ENCODE measurements at regions not wholly inside any gene's neighbourhood (a gene's known extent, or its start where the extent isn't known, plus 50 kb on each side); places are given as distances from the start of the nearest gene placed in this dataset.

DNA sequence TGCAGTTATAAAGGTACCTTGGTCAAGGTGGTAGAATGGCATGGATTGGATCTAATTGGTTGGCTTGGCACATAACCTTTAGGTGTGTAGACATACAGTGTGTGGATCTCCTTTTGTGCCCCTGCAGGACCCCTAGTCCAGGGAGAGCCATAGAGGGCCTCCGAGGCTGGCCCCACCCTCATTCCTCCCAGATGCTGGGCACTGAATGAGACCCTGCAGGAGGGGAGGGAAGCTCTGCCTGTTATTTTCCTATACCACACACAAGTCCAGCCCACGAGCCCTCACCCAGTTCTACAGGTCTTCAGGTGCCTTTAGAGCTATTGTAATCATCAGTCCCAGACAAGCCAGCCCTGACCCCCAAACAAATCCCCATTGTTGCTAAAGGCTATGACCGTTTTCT, 58.9 kb downstream of the KCNF1 start:
- TF ChIP-seq POLR2A (IDR thresholded peaks at IDR 0.05), result no peak
- TF ChIP-seq, protein P1, sequence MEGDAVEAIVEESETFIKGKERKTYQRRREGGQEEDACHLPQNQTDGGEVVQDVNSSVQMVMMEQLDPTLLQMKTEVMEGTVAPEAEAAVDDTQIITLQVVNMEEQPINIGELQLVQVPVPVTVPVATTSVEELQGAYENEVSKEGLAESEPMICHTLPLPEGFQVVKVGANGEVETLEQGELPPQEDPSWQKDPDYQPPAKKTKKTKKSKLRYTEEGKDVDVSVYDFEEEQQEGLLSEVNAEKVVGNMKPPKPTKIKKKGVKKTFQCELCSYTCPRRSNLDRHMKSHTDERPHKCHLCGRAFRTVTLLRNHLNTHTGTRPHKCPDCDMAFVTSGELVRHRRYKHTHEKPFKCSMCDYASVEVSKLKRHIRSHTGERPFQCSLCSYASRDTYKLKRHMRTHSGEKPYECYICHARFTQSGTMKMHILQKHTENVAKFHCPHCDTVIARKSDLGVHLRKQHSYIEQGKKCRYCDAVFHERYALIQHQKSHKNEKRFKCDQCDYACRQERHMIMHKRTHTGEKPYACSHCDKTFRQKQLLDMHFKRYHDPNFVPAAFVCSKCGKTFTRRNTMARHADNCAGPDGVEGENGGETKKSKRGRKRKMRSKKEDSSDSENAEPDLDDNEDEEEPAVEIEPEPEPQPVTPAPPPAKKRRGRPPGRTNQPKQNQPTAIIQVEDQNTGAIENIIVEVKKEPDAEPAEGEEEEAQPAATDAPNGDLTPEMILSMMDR (IDR thresholded peaks at IDR 0.05), result no peak
- WGBS, 2 donors, result 45 to 51% methylated on average over 3 of the region's 3 CpGs
- no peak overlapping the region for H3K4me3 ChIP-seq (ENCODE audit: low read depth, poor library complexity, severe bottlenecking)
- intact Hi-C loops (cut with DNase I; ENCODE audit: low total_unique reads), result no loop called here
- DNase-seq (ENCODE audit: low spot score in 2 of 2), result no peak

DNA sequence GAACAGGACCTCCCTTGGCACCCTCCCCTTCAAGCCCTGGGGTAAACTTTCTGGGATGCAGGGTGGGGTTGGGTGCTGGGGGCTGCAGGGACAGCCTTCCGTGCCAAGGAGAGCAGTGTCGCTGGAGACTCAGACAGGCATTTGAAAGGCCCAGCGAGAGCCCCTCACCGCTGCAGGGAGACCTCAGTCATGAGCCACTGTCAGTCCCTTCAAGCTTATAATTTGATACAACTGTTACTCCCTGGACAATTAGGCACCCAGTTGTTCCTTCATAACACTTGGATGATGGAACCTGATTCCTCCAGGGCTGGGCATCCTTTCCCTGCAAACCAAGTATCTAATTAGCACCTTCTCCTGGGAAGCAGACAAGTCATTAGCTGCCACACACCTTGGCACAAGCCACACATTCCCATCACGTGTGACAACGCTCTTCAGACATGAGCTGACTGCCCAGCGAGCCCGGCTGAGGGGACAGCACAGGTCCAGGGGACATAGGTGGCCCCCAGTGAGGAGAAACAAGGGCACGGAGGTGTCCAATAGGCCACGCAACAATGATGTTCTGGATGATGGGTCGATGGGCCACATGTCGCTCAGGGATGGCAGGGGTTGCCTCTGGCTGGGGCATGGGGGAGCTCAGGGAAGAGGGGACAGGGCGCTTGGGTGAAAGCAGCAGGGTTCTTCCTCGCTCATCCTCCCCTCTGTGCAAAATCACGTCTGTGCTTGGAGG, 59.6 kb downstream of the KCNF1 start:
- 81 to 83% methylated on average over 15 of the region's 15 CpGs for WGBS, 2 donors
- TF ChIP-seq POLR2A (IDR thresholded peaks at IDR 0.05), result no peak
- TF ChIP-seq, protein P1 (IDR thresholded peaks at IDR 0.05), result no peak
- intact Hi-C loops (cut with DNase I; ENCODE audit: low total_unique reads), result no loop called here
- H3K4me3 ChIP-seq (ENCODE audit: low read depth, poor library complexity, severe bottlenecking), result no peak overlapping the region
- DNase-seq (ENCODE audit: low spot score in 2 of 2), result no peak

DNA sequence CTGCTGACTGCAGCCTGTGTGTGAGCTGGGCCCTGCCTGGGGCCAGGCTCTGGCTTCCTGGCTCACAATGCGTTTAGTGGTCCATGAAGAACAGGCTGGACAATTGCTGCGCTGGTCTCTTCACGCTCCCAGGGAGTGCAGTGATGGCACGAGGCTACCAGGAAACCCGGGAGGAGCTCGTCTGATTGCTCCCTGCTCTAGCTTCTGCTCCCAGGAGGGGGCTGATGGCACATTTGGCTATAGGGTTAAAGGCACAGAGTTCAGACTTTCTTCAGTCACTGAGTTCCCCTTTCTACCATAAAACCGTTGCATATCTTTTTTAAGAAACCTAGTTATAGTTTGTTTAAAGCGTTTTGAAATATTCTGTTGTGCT, 60.1 kb downstream of the KCNF1 start:
- TF ChIP-seq, protein P1 (IDR thresholded peaks at IDR 0.05), result no peak
- TF ChIP-seq POLR2A (IDR thresholded peaks at IDR 0.05), result no peak
- no peak for DNase-seq (ENCODE audit: low spot score in 2 of 2)
- 34 to 45% methylated on average over 8 of the region's 8 CpGs for WGBS, 2 donors
- H3K4me3 ChIP-seq (ENCODE audit: low read depth, poor library complexity, severe bottlenecking), result no peak overlapping the region
- intact Hi-C loops (cut with DNase I; ENCODE audit: low total_unique reads), result no loop called here

DNA sequence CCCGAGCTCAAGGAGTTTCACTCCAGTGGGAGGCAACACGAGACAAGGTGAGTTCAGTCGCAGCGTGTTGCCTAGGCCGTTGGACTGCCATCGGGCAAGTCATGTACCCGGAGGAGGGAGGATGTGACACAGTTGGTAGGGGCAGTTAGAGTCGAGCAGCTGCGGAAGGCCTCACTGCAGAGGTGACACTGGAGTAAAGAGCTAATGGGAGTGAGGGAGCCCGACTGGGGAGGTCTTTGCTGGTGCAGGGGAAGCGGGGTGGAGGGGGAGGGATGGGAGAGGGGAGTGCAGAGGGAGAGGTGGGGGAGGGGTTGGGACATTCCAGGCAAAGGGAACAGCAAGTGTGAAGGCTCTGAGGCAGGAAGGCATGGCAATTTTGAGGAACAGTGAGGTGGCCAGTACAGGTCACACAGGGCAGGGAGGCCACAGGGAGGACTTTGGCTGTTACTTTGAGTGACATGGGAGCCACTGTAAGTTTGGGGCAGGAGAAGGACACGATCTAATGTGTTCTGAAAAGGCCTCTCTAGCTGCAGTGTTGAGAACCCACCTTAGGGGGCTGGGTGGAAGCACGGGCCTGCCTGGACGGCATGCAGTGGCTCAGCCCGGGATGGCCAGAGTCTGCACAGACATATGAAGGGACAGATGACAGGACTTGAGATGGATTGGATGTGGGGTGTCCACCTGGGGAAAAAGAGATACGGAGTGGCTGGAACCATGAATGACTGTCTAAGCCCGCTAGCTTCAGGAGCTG, 61.1 kb downstream of the KCNF1 start:
- no peak for DNase-seq (ENCODE audit: low spot score in 2 of 2)
- no peak overlapping the region for H3K4me3 ChIP-seq (ENCODE audit: low read depth, poor library complexity, severe bottlenecking)
- intact Hi-C loops (cut with DNase I; ENCODE audit: low total_unique reads), result no loop called here
- no peak for TF ChIP-seq POLR2A (IDR thresholded peaks at IDR 0.05)
- TF ChIP-seq, protein P1 (IDR thresholded peaks at IDR 0.05), result no peak
- 89% methylated on average over 17 of the region's 17 CpGs for WGBS, 2 donors

DNA sequence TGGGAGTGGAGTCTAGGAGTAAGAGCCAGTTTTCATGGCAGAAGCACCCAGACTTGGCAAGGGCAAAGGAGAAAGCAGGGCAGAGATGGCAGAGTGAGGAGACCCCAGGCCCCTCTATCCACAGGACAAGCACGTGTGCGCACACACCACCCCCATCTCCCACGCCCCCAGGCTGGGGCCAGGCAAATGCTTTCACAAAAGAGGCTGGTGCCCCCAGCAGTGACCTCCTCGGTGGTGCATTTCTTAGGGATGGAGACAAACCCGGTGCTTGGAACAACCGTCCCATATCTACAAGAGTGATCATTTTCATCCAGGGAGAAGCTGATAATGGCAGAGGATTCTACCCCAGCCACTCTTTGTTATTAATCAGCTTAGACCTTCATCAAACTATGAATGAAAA, 62.0 kb downstream of the KCNF1 start:
- intact Hi-C loops (cut with DNase I; ENCODE audit: low total_unique reads), result no loop called here
- no peak for DNase-seq (ENCODE audit: low spot score in 2 of 2)
- no peak for TF ChIP-seq POLR2A (IDR thresholded peaks at IDR 0.05)
- TF ChIP-seq, protein P1 (IDR thresholded peaks at IDR 0.05), result no peak
- H3K4me3 ChIP-seq (ENCODE audit: low read depth, poor library complexity, severe bottlenecking), result no peak overlapping the region
- 79 to 80% methylated on average over 6 of the region's 6 CpGs for whole genome bisulfite sequencing, 2 donors
